Testis (tissue), 2 donors: ENCODE measurements at regions not wholly inside any gene's neighbourhood (a gene's known extent, or its start where the extent isn't known, plus 50 kb on each side); places are given as distances from the start of the nearest gene placed in this dataset.

Experiments used
- DNase-seq: peaks from one replicate; pipeline ENCODE4 v3.0.0-alpha.2; 2019
- H3K27ac ChIP-seq, 2 donors: fragments of 200-600 bp; sonication (generic); one replicate each; pipeline ENCODE4 v1.5.1; 2019
- H3K27me3 ChIP-seq: fragments of 200-600 bp; sonication (generic); one replicate; pipeline ENCODE4 v1.5.1; 2019
- H3K36me3 ChIP-seq: fragments of 200-600 bp; sonication (generic); one replicate; pipeline ENCODE4 v1.5.1; 2017; ENCODE audit warnings: low read depth; ENCODE audit errors: missing control alignments
- H3K4me1 ChIP-seq: fragments of 200-600 bp; sonication (generic); one replicate; pipeline ENCODE4 v1.5.1; 2019
- H3K4me3 ChIP-seq, 2 donors: fragments of 200-600 bp; sonication (generic); one replicate each; pipeline ENCODE4 v1.5.1; 2017 to 2019
- H3K9me3 ChIP-seq: fragments of 200-600 bp; sonication (generic); one replicate; pipeline ENCODE4 v1.5.1; 2017
- CTCF ChIP-seq, 3 experiments: fragments of 450-650 bp in 2 of 3; fragments of 200-600 bp in 1 of 3; sonication (generic) in 1 of 3; IDR thresholded peaks; one replicate each; pipeline ENCODE4 v1.5.1; 2016 to 2019; ENCODE audit warnings: antibody characterized with exemption in 3 of 3, mild to moderate bottlenecking in 2 of 3, moderate library complexity in 1 of 3
- POLR2A ChIP-seq: fragments of 450-650 bp; IDR thresholded peaks from one replicate; pipeline ENCODE4 v1.6.1; 2017; ENCODE audit warnings: antibody characterized with exemption, mild to moderate bottlenecking, moderate library complexity
- WGBS, 2 donors: methylation state at CpG; one replicate each; pipeline ENCODE4 v1.1.5; 2018; 5-methylcytosine and 5-hydroxymethylcytosine counted together
- intact Hi-C: fragments of 100-400 bp; cut with DNase I; formaldehyde crosslinking; loops from one replicate; pipeline ENCODE4 v1.15.1; 2023; ENCODE audit warnings: low total_unique reads

DNA sequence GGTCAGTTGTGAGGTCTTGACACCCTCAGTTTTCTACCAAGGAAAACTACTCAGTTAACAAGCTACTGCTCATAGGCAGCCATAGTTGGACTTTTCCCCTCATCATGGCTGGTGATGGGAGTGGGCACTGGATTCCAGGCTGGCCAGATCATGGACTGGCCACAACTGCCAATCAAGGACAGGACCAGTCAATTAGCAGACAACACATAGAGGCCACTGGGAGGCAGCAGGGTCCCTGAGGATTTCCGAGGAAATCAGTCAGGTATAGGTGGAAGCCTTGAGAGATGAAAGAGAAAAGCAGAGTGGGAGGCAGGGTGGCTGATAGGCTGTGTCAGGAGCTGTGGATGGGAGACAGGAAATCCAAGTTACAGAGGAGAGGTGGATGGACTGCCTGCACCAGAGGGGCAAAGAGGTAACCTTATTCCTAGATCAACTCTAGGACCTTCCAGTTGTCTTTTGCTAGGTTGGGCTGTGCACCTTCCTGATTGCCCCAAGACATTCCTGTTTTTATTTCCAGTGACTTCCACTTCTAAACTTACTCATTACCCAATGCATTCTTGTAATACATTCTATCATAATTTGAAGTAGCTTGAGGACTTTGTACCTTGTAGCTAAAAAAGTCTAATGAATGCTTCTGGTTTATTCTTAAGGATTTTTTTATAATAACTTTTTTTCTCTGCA, 361.8 kb downstream of the KCNRG start:
- no peaks in the 10 kb centered on the region for H3K27me3 ChIP-seq
- 55 to 73% methylated on average over 1 of the region's 1 CpG for WGBS, 2 donors
- no peaks in the 10 kb centered on the region for H3K4me1 ChIP-seq
- intact Hi-C loops = no loop called here
- no peak overlapping the region for H3K27ac ChIP-seq
- DNase-seq = no peak
- TF ChIP-seq CTCF (IDR thresholded peaks at IDR 0.05) (no peak), POLR2A (no peak)
- no peak overlapping the region for H3K4me3 ChIP-seq
- H3K36me3 ChIP-seq = no peaks in the 10 kb centered on the region
- no peaks in the 10 kb centered on the region for H3K9me3 ChIP-seq

GRCh38 chr13:50377726-50378270, 362.6 kb downstream of the KCNRG start:
- DNase-seq = no peak
- intact Hi-C loops = no loop called here
- no peak for TF ChIP-seq POLR2A
- no peak for TF ChIP-seq CTCF (IDR thresholded peaks at IDR 0.05)
- no peak overlapping the region for H3K27ac ChIP-seq
- WGBS, 2 donors = 86 to 90% methylated on average over 2 of the region's 2 CpGs
- no peaks in the 10 kb centered on the region for H3K4me1 ChIP-seq
- H3K36me3 ChIP-seq = no peaks in the 10 kb centered on the region
- no peaks in the 10 kb centered on the region for H3K27me3 ChIP-seq
- no peak overlapping the region for H3K4me3 ChIP-seq
- H3K9me3 ChIP-seq = no peaks in the 10 kb centered on the region

DNA sequence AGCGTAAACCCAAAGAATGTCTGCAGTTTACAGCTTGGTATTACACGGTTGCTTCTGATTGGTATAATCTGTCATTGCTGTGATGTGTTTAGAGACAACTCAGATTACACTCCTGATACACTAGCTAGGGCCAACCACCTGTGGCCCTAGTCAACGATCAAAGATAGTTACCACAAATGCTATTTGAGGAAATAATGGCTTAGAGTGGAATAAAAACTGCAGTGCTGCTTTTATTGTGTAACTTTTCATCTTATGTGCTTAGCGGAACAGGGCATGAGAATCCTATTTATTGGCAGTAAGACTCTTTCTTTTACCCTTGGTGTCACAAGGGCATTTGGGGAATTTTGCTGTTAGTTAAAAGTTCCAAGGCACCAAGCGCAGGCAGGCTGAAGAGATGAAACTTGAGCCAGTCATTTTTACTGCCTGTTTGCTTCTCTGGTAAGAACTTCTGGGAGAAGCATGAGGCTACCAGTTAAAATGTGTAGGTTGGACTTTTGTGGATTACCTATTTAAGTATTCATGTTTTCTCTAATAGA, 363.3 kb downstream of the KCNRG start:
- no peak for DNase-seq
- H3K9me3 ChIP-seq = no peaks in the 10 kb centered on the region
- H3K4me1 ChIP-seq = no peaks in the 10 kb centered on the region
- H3K27ac ChIP-seq = no peak overlapping the region
- TF ChIP-seq CTCF (IDR thresholded peaks at IDR 0.05) (no peak), POLR2A (no peak)
- no peaks in the 10 kb centered on the region for H3K36me3 ChIP-seq
- intact Hi-C loops = no loop called here
- 74 to 83% methylated on average over 5 of the region's 5 CpGs for WGBS, 2 donors
- H3K4me3 ChIP-seq = no peak overlapping the region
- H3K27me3 ChIP-seq = no peaks in the 10 kb centered on the region

GRCh38 chr13:50379584-50379983, 364.3 kb downstream of the KCNRG start:
- WGBS, 2 donors = 78 to 93% methylated on average over 3 of the region's 3 CpGs
- intact Hi-C loops = no loop called here
- Histone ChIP-seq H3K9me3 (no peaks in the 10 kb centered on the region), H3K27ac (no peak overlapping the region), H3K27me3 (no peaks in the 10 kb centered on the region), H3K36me3 (no peaks in the 10 kb centered on the region), H3K4me3 (no peak overlapping the region), H3K4me1 (no peaks in the 10 kb centered on the region)
- no peak for DNase-seq
- no peak for TF ChIP-seq CTCF (IDR thresholded peaks at IDR 0.05)
- no peak for TF ChIP-seq POLR2A

DNA sequence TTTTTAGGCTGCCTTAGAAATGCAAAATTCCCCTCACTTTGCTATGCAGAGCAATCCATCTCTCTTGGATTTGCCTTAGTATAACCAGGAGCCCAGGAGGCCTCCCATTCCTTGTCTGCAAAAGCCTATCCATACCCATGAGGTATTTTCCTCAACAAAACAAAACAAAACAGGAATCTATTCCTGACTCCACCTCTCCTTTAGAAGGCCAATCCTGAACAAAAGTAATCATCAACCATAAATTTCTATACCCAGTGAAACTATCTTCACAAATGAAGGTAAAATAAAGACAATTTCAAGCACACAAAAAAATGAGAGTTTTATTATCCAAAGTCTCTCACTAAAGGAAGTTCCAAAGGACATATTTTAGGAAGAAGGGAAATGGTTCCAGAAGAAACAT, 365.7 kb downstream of the KCNRG start:
- H3K4me1 ChIP-seq = no peaks in the 10 kb centered on the region
- no peaks in the 10 kb centered on the region for H3K27me3 ChIP-seq
- DNase-seq = no peak
- no peak overlapping the region for H3K4me3 ChIP-seq
- no peaks in the 10 kb centered on the region for H3K9me3 ChIP-seq
- TF ChIP-seq CTCF (IDR thresholded peaks at IDR 0.05) (no peak), POLR2A (no peak)
- no peaks in the 10 kb centered on the region for H3K36me3 ChIP-seq
- intact Hi-C loops = no loop called here
- H3K27ac ChIP-seq = no peak overlapping the region
